ENCODE measurements at regions not wholly inside any gene's neighbourhood (a gene's known extent, or its start where the extent isn't known, plus 50 kb on each side); places are given as distances from the start of the nearest gene placed in this dataset.

- Histone ChIP-seq H3K4me1 (ENCODE audit: control insufficient read depth in 1 of 2, insufficient read depth in 2 of 2, low read depth in 1 of 2, low read length in 1 of 2) (peaks cover 3% of the 10 kb centered on the region in 2 experiments; a peak in 1 of 4 replicates), H3K79me2 (ENCODE audit: insufficient read depth) (no peaks in the 10 kb centered on the region), H3F3A (replicated peaks; ENCODE audit: insufficient read depth) (peaks cover 3% of the 10 kb centered on the region), H3K36me3 (replicated peaks in 1 of 2; ENCODE audit: control insufficient read depth in 1 of 2, insufficient read depth in 2 of 2, low read length in 1 of 2) (no peaks in the 10 kb centered on the region), H3K9ac (no peak overlapping the region), H3K27me3 (ENCODE audit: insufficient read depth) (no peaks in the 10 kb centered on the region), H3K4me3 (ENCODE audit: low read depth in 2 of 2, low read length in 1 of 2) (no peak overlapping the region), H3K4me2 (no peak overlapping the region), H3K9me2 (no peaks in the 10 kb centered on the region), H4K20me1 (ENCODE audit: insufficient read depth) (no peaks in the 10 kb centered on the region), H3K27ac (ENCODE audit: low read depth in 2 of 2, low read length in 1 of 2) (no peak overlapping the region), H3K9me3 (no peaks in the 10 kb centered on the region), H2AFZ (ENCODE audit: low read depth) (no peak overlapping the region)
- DNase-seq = no peak
- 75% methylated on average over 3 of the region's 3 CpGs for WGBS (ENCODE audit: low lambda C conversion rate)
- CTCF ChIA-PET = interaction anchor here (2.4 kb wide), 1 partner anchor 207 kb away, joined by 7 read pairs; no protein-coding TSS in a partner anchor
- POLR2A ChIA-PET = no interaction called here
- TF ChIP-seq TCF12 (IDR thresholded peaks at IDR 0.05) = no peak
- no peak for TF ChIP-seq USF2 (IDR thresholded peaks at IDR 0.05; ENCODE audit: borderline replicate concordance, low read depth, low read length)
These were observed 78.5 kb downstream of the SAMD9 start for GRCh38 chr7:93039282-93039681.

GRCh38 chr7:93036807-93037206, 81.0 kb downstream of the SAMD9 start:
- H3K79me2 ChIP-seq (ENCODE audit: insufficient read depth) = no peaks in the 10 kb centered on the region
- CTCF ChIA-PET = interaction anchor here (1.0 kb wide), 1 partner anchor 416 kb away, joined by 3 read pairs; no protein-coding TSS in a partner anchor
- WGBS (ENCODE audit: low lambda C conversion rate) = 50% methylated on average over 2 of the region's 2 CpGs
- H3K4me1 ChIP-seq (ENCODE audit: control insufficient read depth in 1 of 2, insufficient read depth in 2 of 2, low read depth in 1 of 2, low read length in 1 of 2) = no peaks in the 10 kb centered on the region; a peak in 1 of 4 replicates
- peak; percentile 50 for TF ChIP-seq PBX3 (IDR thresholded peaks at IDR 0.05)
- TF ChIP-seq TCF12 (IDR thresholded peaks at IDR 0.05) = peak; percentile 66; the same call in 1 of the 2 replicates
- TF ChIP-seq SMC3 (IDR thresholded peaks at IDR 0.05; ENCODE audit: low read depth, low read length) = no peak
- H3K27me3 ChIP-seq (ENCODE audit: insufficient read depth) = no peaks in the 10 kb centered on the region
- no peaks in the 10 kb centered on the region for H3K9me2 ChIP-seq
- no peaks in the 10 kb centered on the region for H4K20me1 ChIP-seq (ENCODE audit: insufficient read depth)
- no peak overlapping the region for H3K4me3 ChIP-seq (ENCODE audit: low read depth in 2 of 2, low read length in 1 of 2)
- H3K9ac ChIP-seq = no peak overlapping the region
- POLR2A ChIA-PET = no interaction called here
- DNase-seq = no peak
- H3K27ac ChIP-seq (ENCODE audit: low read depth in 2 of 2, low read length in 1 of 2) = peak overlapping the region in 1 of 2 experiments; percentile 85; a peak in 1 of 4 replicates
- H3K9me3 ChIP-seq = no peaks in the 10 kb centered on the region; the same call in 1 of the 2 replicates
- H3K4me2 ChIP-seq = no peak overlapping the region
- no peaks in the 10 kb centered on the region for H3F3A ChIP-seq (replicated peaks; ENCODE audit: insufficient read depth)
- no peak overlapping the region for H2AFZ ChIP-seq (ENCODE audit: low read depth)
- peaks cover 0 to 2% of the 10 kb centered on the region in 2 experiments for H3K36me3 ChIP-seq (replicated peaks in 1 of 2; ENCODE audit: control insufficient read depth in 1 of 2, insufficient read depth in 2 of 2, low read length in 1 of 2)

- WGBS (ENCODE audit: low lambda C conversion rate) = 3% methylated on average over 1 of the region's 1 CpG
- peaks cover 0 to 5% of the 10 kb centered on the region in 2 experiments for H3K36me3 ChIP-seq (replicated peaks in 1 of 2; ENCODE audit: control insufficient read depth in 1 of 2, insufficient read depth in 2 of 2, low read length in 1 of 2)
- no peaks in the 10 kb centered on the region for H3K79me2 ChIP-seq (ENCODE audit: insufficient read depth)
- DNase-seq = no peak
- POLR2A ChIA-PET = no interaction called here
- no peaks in the 10 kb centered on the region for H3F3A ChIP-seq (replicated peaks; ENCODE audit: insufficient read depth)
- H3K27me3 ChIP-seq (ENCODE audit: insufficient read depth) = no peaks in the 10 kb centered on the region
- H3K27ac ChIP-seq (ENCODE audit: low read depth in 2 of 2, low read length in 1 of 2) = peak overlapping the region in 1 of 2 experiments; percentile 85; a peak in 1 of 4 replicates
- H3K4me2 ChIP-seq = no peak overlapping the region
- no peaks in the 10 kb centered on the region; the same call in 1 of the 2 replicates for H3K9me3 ChIP-seq
- no peaks in the 10 kb centered on the region for H4K20me1 ChIP-seq (ENCODE audit: insufficient read depth)
- H3K4me3 ChIP-seq (ENCODE audit: low read depth in 2 of 2, low read length in 1 of 2) = no peak overlapping the region
- H3K9me2 ChIP-seq = no peaks in the 10 kb centered on the region
- H2AFZ ChIP-seq (ENCODE audit: low read depth) = no peak overlapping the region
- CTCF ChIA-PET = interaction anchor here (1.0 kb wide), 1 partner anchor 416 kb away, joined by 3 read pairs; no protein-coding TSS in a partner anchor
- H3K4me1 ChIP-seq (ENCODE audit: control insufficient read depth in 1 of 2, insufficient read depth in 2 of 2, low read depth in 1 of 2, low read length in 1 of 2) = no peaks in the 10 kb centered on the region; a peak in 1 of 4 replicates
- H3K9ac ChIP-seq = no peak overlapping the region
- TF ChIP-seq YY1 (IDR thresholded peaks at IDR 0.05; ENCODE audit: low read depth) = no peak
- no peak for TF ChIP-seq USF1 (IDR thresholded peaks at IDR 0.05; ENCODE audit: borderline replicate concordance, low read depth)
- TF ChIP-seq RXRA (IDR thresholded peaks at IDR 0.05; ENCODE audit: borderline replicate concordance, low read depth) = no peak
- no peak for TF ChIP-seq FOSL2 (IDR thresholded peaks at IDR 0.05; ENCODE audit: borderline replicate concordance, low read depth)
- TF ChIP-seq SIN3A (IDR thresholded peaks at IDR 0.05; ENCODE audit: borderline replicate concordance, low read depth, low read length) = no peak
- no peak for TF ChIP-seq MEF2A (IDR thresholded peaks at IDR 0.05; ENCODE audit: borderline replicate concordance, low read depth)
- no peak for TF ChIP-seq EZH2phosphoT487 (IDR thresholded peaks at IDR 0.05; ENCODE audit: borderline replicate concordance, low read depth)
- TF ChIP-seq IRF3 (IDR thresholded peaks at IDR 0.05; ENCODE audit: low read depth, low read length) = no peak
- TF ChIP-seq TAF1 (IDR thresholded peaks at IDR 0.05; ENCODE audit: borderline replicate concordance, low read depth, low read length) = no peak
- TF ChIP-seq MAX (IDR thresholded peaks at IDR 0.05; ENCODE audit: low read depth) = no peak
- TF ChIP-seq CHD2 (IDR thresholded peaks at IDR 0.05; ENCODE audit: low read length, partially characterized antibody) = no peak
- no peak for TF ChIP-seq GATA2 (CRISPR knock-in tag; IDR thresholded peaks at IDR 0.05)
- no peak for TF ChIP-seq FOXJ3 (CRISPR knock-in tag; IDR thresholded peaks at IDR 0.05)
- no peak for TF ChIP-seq EP300 (IDR thresholded peaks at IDR 0.05; ENCODE audit: borderline replicate concordance in 1 of 2, low read depth in 1 of 2, low read length in 1 of 2)
These were observed 81.6 kb downstream of the SAMD9 start for GRCh38 chr7:93036149-93036640.

All from SK-N-SH (cell line).